Osteocyte (in vitro differentiated cells): ENCODE measurements at regions not wholly inside any gene's neighbourhood (a gene's known extent, or its start where the extent isn't known, plus 50 kb on each side); places are given as distances from the start of the nearest gene placed in this dataset.

ENCODE experiments used
- DNase-seq: peaks from one replicate; pipeline ENCODE4 v3.0.0; 2021; ENCODE audit warnings: mixed read lengths; ENCODE audit not compliant: unreplicated experiment; ENCODE audit errors: extremely low spot score
- H3K27ac Mint-ChIP-seq: one replicate; pipeline ENCODE4 v1.8.0; 2021; ENCODE audit warnings: mild to moderate bottlenecking, mixed read lengths; ENCODE audit not compliant: unreplicated experiment
- H3K27me3 Mint-ChIP-seq: one replicate; pipeline ENCODE4 v1.8.0; 2021; ENCODE audit warnings: mixed read lengths; ENCODE audit not compliant: unreplicated experiment
- H3K36me3 Mint-ChIP-seq: one replicate; pipeline ENCODE4 v1.8.0; 2021; ENCODE audit warnings: mixed read lengths; ENCODE audit not compliant: unreplicated experiment
- H3K4me1 Mint-ChIP-seq: one replicate; pipeline ENCODE4 v1.8.0; 2021; ENCODE audit warnings: mixed read lengths; ENCODE audit not compliant: unreplicated experiment
- H3K4me3 Mint-ChIP-seq: one replicate; pipeline ENCODE4 v1.8.0; 2021; ENCODE audit warnings: mild to moderate bottlenecking, moderate library complexity, mixed read lengths; ENCODE audit not compliant: unreplicated experiment
- H3K9me3 Mint-ChIP-seq: one replicate; pipeline ENCODE4 v1.8.0; 2021; ENCODE audit warnings: mixed read lengths; ENCODE audit not compliant: unreplicated experiment
- CTCF ChIP-seq: fragments of 200-600 bp; sonication (generic); IDR thresholded peaks from 2 replicates; pipeline ENCODE4 v1.5.0; 2021; ENCODE audit warnings: antibody characterized with exemption, mild to moderate bottlenecking, moderate library complexity

GRCh38 chr12:86379337-86379736, 123.1 kb upstream of the MGAT4C start:
- H3K27ac Mint-ChIP-seq, result no peak overlapping the region
- no peak for TF ChIP-seq CTCF
- H3K27me3 Mint-ChIP-seq, result peaks cover 2% of the 10 kb centered on the region
- peaks cover 8% of the 10 kb centered on the region for H3K9me3 Mint-ChIP-seq
- no peak overlapping the region for H3K4me3 Mint-ChIP-seq
- DNase-seq, result no peak
- no peaks in the 10 kb centered on the region for H3K36me3 Mint-ChIP-seq
- no peaks in the 10 kb centered on the region for H3K4me1 Mint-ChIP-seq

GRCh38 chr12:86376052-86376451, 119.9 kb upstream of the MGAT4C start:
- no peak for TF ChIP-seq CTCF
- DNase-seq, result no peak
- no peaks in the 10 kb centered on the region for H3K9me3 Mint-ChIP-seq
- H3K27ac Mint-ChIP-seq, result no peak overlapping the region
- H3K4me1 Mint-ChIP-seq, result no peaks in the 10 kb centered on the region
- H3K27me3 Mint-ChIP-seq, result peaks cover 2% of the 10 kb centered on the region
- no peaks in the 10 kb centered on the region for H3K36me3 Mint-ChIP-seq
- H3K4me3 Mint-ChIP-seq, result no peak overlapping the region

- no peaks in the 10 kb centered on the region for H3K36me3 Mint-ChIP-seq
- H3K4me1 Mint-ChIP-seq, result no peaks in the 10 kb centered on the region
- peaks cover 5% of the 10 kb centered on the region for H3K27me3 Mint-ChIP-seq
- no peak overlapping the region for H3K27ac Mint-ChIP-seq
- H3K9me3 Mint-ChIP-seq, result no peaks in the 10 kb centered on the region
- no peak overlapping the region for H3K4me3 Mint-ChIP-seq
- TF ChIP-seq CTCF, result no peak
- no peak for DNase-seq
These were observed 117.6 kb upstream of the MGAT4C start for GRCh38 chr12:86373813-86374212.

- H3K4me1 Mint-ChIP-seq, result no peaks in the 10 kb centered on the region
- peaks cover 12% of the 10 kb centered on the region for H3K9me3 Mint-ChIP-seq
- H3K36me3 Mint-ChIP-seq, result no peaks in the 10 kb centered on the region
These were observed 110.9 kb upstream of the MGAT4C start for GRCh38 chr12:86367137-86367536.

GRCh38 chr12:86349196-86349595, 93.0 kb upstream of the MGAT4C start:
- no peak for DNase-seq
- no peak overlapping the region for H3K4me3 Mint-ChIP-seq

More at GRCh38 chr12:86367137-86367536, 110.9 kb upstream of the MGAT4C start:
- Mint-ChIP-seq H3K4me3 (no peak overlapping the region), H3K27ac (no peak overlapping the region), H3K27me3 (peaks cover 8% of the 10 kb centered on the region)
- no peak for DNase-seq
- no peak for TF ChIP-seq CTCF

More at GRCh38 chr12:86349196-86349595, 93.0 kb upstream of the MGAT4C start:
- Mint-ChIP-seq H3K9me3 (no peaks in the 10 kb centered on the region), H3K27me3 (no peaks in the 10 kb centered on the region), H3K4me1 (no peaks in the 10 kb centered on the region), H3K27ac (no peak overlapping the region), H3K36me3 (no peaks in the 10 kb centered on the region)
- no peak for TF ChIP-seq CTCF
